Right lobe of liver (tissue), 6 donors: ENCODE measurements at regions not wholly inside any gene's neighbourhood (a gene's known extent, or its start where the extent isn't known, plus 50 kb on each side); places are given as distances from the start of the nearest gene placed in this dataset.

Experiments used
- ATAC-seq, 4 donors: fragments of 200-7000 bp; cut with Tn5 transposase; one replicate each; pipeline ENCODE4 v1.9.1; 2020; ENCODE audit warnings: mild to moderate bottlenecking in 4 of 4, moderate library complexity in 4 of 4
- DNase-seq, 3 donors: peaks; one replicate each; pipeline ENCODE4 v3.0.0-alpha.2; 2020
- H3K27ac ChIP-seq, 3 donors: fragments of 200-600 bp; one replicate each; pipeline ENCODE4 v1.8.0; 2022
- H3K27me3 ChIP-seq, 2 donors: fragments of 200-600 bp; one replicate each; pipeline ENCODE4 v1.8.0; 2022
- H3K36me3 ChIP-seq, 4 donors: fragments of 200-600 bp; sonication (generic) in 1 of 4; one replicate each; pipeline versions ENCODE4 v1.5.1 to v1.8.0; 2017 to 2022; ENCODE audit warnings: control low read depth in 1 of 4
- H3K4me1 ChIP-seq, 4 donors: fragments of 200-600 bp; sonication (generic) in 1 of 4; one replicate each; pipeline versions ENCODE4 v1.5.1 to v1.8.0; 2017 to 2022; ENCODE audit warnings: control low read depth in 1 of 4
- H3K4me3 ChIP-seq, 3 donors: fragments of 200-600 bp; one replicate each; pipeline ENCODE4 v1.8.0; 2022
- H3K9me3 ChIP-seq, 4 donors: fragments of 200-600 bp; sonication (generic) in 1 of 4; one replicate each; pipeline versions ENCODE4 v1.5.1 to v1.8.0; 2017 to 2022; ENCODE audit warnings: control low read depth in 1 of 4
- CTCF ChIP-seq, 4 donors: fragments of 200-600 bp in 3 of 4; fragments of 450-650 bp in 1 of 4; IDR thresholded peaks; one replicate each; pipeline versions ENCODE4 v1.5.1 to v1.8.0; 2016 to 2022; ENCODE audit warnings: antibody characterized with exemption in 4 of 4, mild to moderate bottlenecking in 2 of 4
- POLR2A ChIP-seq: fragments of 450-650 bp; IDR thresholded peaks from one replicate; pipeline ENCODE4 v1.6.1; 2017; ENCODE audit warnings: antibody characterized with exemption, mild to moderate bottlenecking
- WGBS: methylation state at CpG from one replicate; pipeline ENCODE4 v1.1.6; 2018; ENCODE audit warnings: low coverage, low lambda C conversion rate; ENCODE audit not compliant: insufficient coverage; ENCODE audit errors: missing lambda C conversion rate; 5-methylcytosine and 5-hydroxymethylcytosine counted together
- intact Hi-C, 2 donors: fragments of 100-400 bp; cut with DNase I; formaldehyde crosslinking; loops; one replicate each; pipeline versions ENCODE4 v1.11.2 to v1.14.1; 2022
- donor health status: DM: no; HTN: yes; CAD: no.
- donor health status: DM: no; HTN: no; CAD: no.
- donor health status: DM: no; HTN: no; CAD: no.
- donor health status: DM: no; HTN: yes; CAD: no.
- donor health status: DM: no; HTN: yes; CAD: no.

- DNase-seq: peak in 1 of 3 donors; percentile 28
- Histone ChIP-seq H3K4me3 (no peak overlapping the region), H3K27me3 (no peaks in the 10 kb centered on the region), H3K9me3 (no peaks in the 10 kb centered on the region), H3K36me3 (no peaks in the 10 kb centered on the region), H3K27ac (no peak overlapping the region), H3K4me1 (no peaks in the 10 kb centered on the region)
- intact Hi-C loops: no loop called here
- TF ChIP-seq CTCF (IDR thresholded peaks at IDR 0.05): no peak
- TF ChIP-seq POLR2A: no peak
- 43% methylated on average over 4 of the region's 10 CpGs for WGBS
- peak in 1 of 4 donors; percentile 45 for ATAC-seq
Measured at GRCh38 chr11:97367406-97368083, 977.7 kb downstream of the JRKL start.

GRCh38 chr11:97389270-97389669 is 999.5 kb downstream of the JRKL start:
- TF ChIP-seq CTCF (IDR thresholded peaks at IDR 0.05): no peak
- TF ChIP-seq POLR2A: no peak
- 7% methylated on average over 2 of the region's 2 CpGs for WGBS
- no peak for DNase-seq
- no peak for ATAC-seq
- Histone ChIP-seq H3K27ac (no peak overlapping the region), H3K27me3 (no peaks in the 10 kb centered on the region), H3K36me3 (no peaks in the 10 kb centered on the region), H3K4me1 (no peaks in the 10 kb centered on the region), H3K4me3 (no peak overlapping the region), H3K9me3 (no peaks in the 10 kb centered on the region)
- intact Hi-C loops: no loop called here

GRCh38 chr11:97398246-97398645 is 1008.4 kb downstream of the JRKL start:
- H3K9me3 ChIP-seq: no peaks in the 10 kb centered on the region
- no peaks in the 10 kb centered on the region for H3K4me1 ChIP-seq
- no peaks in the 10 kb centered on the region for H3K36me3 ChIP-seq
- H3K4me3 ChIP-seq: no peak overlapping the region
- no peak for DNase-seq
- no peaks in the 10 kb centered on the region for H3K27me3 ChIP-seq
- intact Hi-C loops: no loop called here
- no peak for ATAC-seq
- no peak for TF ChIP-seq POLR2A
- TF ChIP-seq CTCF (IDR thresholded peaks at IDR 0.05): no peak
- 25% methylated on average over 4 of the region's 4 CpGs for whole genome bisulfite sequencing
- H3K27ac ChIP-seq: no peak overlapping the region

GRCh38 chr11:97409141-97409540 is 1019.3 kb downstream of the JRKL start:
- no peak overlapping the region for H3K4me3 ChIP-seq
- no peaks in the 10 kb centered on the region for H3K4me1 ChIP-seq
- H3K9me3 ChIP-seq: no peaks in the 10 kb centered on the region
- intact Hi-C loops: no loop called here
- TF ChIP-seq CTCF (IDR thresholded peaks at IDR 0.05) (no peak), POLR2A (no peak)
- no peak for DNase-seq
- peak in 1 of 4 donors; percentile 33 for ATAC-seq
- no peaks in the 10 kb centered on the region for H3K36me3 ChIP-seq
- H3K27me3 ChIP-seq: no peaks in the 10 kb centered on the region
- 33% methylated on average over 1 of the region's 1 CpG for WGBS
- no peak overlapping the region for H3K27ac ChIP-seq
